GM18858 (cell line): ENCODE measurements at regions not wholly inside any gene's neighbourhood (a gene's known extent, or its start where the extent isn't known, plus 50 kb on each side); places are given as distances from the start of the nearest gene placed in this dataset.

ENCODE experiments used
- ATAC-seq: cut with Tn5 transposase; IDR thresholded peaks from one replicate; pipeline ENCODE4 v1.9.1; 2021; ENCODE audit not compliant: unreplicated experiment

DNA sequence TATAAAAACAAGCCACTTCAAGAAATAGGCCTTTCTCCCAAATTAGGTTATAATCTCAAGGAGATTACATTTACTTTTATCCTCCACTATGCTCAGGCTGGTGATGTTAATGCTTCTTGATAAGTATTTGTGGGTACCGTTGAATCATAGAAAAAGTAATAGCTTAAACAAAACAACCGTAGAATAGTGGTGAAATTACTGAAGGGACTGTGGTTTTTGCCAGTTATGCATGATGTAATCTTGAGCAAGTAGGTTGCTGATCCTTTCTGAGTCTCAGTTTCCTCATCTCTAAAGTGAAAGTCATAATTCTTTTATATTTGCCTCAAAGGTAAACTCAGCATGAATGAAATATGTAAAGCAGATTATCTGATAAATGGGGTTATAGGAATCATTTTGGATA lies 187.3 kb upstream of the JAG1 start:
- no peak for ATAC-seq

DNA sequence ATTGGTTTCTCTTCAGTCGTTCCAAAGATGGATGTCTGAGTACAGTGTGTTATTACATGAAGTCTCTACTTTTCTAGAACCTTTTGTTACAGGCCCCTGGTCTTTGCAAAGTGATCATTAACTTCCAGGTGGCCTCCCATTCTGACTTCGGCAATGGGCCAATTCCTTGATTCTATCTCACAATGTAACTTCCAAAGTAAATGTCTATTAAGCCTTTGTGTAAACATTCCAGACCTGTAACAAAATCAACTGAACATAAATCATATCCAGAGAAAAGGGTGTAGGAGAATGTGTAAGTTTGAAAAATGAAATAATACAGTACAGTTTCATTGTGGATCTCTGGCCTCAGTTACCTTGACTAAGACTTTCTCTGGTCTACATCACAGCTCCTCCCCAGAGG lies 187.8 kb upstream of the JAG1 start:
- ATAC-seq = no peak

DNA sequence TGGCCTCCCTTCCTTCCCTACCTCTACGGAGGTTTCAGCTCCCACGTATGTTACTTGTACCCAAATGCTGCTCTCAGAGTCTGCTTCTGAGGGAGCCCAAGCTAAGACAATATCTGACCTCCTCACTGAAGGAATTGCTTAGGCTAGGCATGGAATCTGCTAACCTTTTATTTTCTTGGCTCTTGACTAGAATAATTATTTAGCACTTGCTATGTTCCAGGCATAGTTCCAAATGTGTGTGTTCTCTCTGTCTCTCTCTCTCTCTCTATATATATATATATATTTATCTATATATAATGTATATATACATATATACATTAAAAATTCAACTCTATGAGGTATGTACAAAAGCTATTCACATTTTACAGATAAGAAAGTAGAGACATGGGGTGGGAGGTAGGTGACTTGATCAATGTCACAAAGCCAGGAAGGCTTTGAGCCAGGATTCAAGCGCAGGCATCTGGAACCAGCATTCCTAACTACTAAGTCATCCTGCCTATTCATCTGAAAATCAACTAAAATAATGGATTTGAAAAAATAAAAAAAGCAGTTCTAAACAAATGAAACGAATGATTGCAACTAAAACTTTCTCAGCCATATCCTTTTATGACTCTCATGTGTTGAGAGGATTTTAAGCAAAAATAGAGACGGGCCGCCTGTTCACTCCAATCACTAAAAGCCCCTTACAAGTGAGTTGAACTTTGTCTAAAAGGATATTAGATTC lies 189.7 kb upstream of the JAG1 start:
- ATAC-seq = no peak

DNA sequence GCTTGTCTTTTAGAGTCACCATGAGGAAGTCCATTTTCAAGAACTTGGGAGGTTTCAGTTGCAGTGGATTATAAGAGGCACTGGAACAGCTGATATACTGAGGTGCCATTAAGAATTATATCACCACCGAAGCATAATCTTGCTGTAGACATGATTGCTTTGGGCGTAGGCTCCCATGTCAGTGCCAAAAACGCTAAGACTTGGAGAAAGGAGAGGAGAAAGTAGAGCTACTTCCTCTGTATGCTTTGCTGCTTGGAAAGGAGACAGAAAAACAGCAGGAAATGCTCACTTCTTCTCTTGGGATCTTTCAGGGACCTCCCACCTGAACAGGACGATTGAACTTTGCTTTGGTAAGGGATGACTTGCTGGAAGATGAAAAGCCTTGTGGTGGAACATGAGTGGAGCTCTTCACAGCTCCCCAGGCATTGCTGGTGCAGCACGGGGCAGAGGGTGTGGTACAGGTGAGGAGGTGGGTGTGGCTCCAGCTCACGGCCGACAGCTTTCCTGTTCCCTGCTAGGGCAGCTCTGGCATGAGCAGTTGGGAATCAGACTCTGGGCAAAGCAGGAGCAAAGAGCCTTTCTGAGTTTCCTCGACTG lies 190.4 kb upstream of the JAG1 start:
- ATAC-seq = no peak

DNA sequence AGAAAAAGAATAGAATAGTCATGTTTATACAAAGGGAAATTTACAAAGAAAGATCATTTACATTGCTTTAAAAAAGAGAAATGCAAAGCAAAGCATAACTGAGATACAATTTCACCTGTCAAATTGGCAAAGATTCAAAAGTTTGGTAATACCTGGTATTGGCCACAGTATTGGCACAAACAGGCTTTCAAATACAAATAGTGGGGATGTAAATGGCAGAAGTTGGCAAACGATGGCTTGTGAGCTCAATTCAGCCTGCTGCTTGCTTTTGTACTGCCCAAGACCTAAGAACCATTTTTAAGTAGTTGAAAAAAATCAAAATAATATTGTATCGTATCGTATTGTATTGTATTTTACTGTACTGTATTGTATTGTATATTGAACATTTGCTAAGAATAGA lies 194.5 kb upstream of the JAG1 start:
- ATAC-seq = no peak

DNA sequence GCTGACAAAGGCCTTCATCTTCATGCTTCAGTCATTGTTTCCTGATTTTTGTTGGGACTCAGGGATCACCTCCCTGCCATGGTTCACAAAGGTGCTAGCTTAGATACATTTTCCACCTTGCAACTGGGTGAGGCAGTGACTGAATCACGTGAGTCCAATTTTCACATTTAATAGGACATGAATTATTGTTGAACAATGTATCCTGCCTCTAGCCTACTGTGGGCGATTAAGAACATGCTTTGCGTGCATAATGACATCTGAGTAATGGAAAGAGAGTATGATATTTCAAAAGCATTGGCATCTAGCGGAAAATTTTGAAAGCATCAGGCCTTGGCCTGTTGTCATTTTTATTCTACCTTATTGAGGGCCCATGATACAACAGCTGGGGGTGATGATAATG lies 199.2 kb upstream of the JAG1 start:
- no peak for ATAC-seq

DNA sequence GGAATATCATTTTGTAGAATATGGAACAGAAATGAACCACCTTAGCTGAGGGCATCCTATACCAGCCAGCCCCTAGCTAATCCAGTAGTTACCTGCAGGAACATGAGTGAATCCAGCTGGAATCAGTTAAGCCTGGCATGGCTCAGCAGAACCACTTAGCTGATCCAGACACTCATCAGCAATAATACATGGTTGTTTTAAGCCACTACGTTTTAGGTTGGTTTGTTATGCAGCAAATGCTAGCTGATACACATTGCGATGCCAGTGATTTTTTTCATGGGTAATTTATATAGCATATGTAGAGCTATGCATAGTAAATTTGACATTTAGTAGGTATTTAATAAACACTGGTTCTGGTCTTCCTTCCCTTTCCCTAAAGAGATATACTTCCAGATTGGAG lies 201.9 kb upstream of the JAG1 start:
- no peak for ATAC-seq

DNA sequence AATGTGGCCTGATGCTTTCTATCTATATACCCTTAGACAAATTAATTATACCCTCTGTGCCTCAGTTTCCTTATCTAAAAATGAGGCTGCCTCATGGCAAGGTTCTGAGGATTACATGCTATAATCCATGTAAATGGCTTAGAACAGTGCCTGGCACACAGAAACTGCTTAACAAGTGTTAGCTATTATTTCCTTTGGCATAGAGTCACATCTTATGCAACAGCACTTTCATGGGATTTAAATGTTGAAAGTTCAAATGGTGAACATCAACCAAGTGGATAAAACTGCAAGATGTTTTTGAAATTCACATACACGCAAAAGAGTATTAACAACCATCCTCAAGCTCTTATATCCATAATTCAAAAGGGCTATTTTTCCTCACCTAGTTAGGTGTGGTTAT lies 202.8 kb upstream of the JAG1 start:
- no peak for ATAC-seq

DNA sequence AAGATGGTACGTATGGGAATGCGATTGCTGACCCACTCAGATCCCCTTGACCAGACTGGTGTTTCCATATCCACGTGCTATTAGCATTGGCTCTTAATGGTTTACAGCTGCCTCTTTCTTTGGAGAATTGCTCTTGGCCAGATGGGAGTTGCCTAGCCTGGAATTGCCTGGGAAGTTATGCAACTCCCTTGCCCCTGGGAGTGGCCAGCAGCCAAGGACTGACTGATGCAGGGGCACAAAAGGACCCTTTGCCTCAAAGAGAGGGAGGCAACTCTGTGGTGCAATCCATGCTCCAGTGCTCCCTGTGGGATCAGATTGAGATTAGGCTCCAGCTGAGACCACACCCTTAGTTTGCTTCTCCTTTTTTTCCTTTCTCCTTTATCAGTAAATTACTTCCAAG lies 203.5 kb upstream of the JAG1 start:
- no peak for ATAC-seq

DNA sequence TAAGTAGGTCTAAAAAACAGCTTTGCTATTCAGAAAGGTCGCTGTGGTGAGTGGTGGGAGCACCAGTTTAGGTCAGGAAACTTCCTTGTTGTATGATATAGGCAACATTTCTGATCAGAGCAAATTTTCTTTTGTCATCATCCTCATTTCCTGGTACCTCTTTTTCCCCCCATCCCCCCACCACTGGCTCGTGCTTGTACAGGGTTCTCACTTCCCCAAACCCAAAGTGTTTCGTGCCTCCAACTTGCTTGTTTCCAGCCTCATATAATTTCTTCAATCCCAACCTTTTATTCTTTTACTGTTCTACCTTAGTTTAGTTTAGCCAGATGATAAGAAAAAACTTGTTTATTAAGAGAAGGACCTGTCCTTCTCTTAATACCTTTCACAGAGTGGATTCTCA lies 209.4 kb upstream of the JAG1 start:
- no peak for ATAC-seq

DNA sequence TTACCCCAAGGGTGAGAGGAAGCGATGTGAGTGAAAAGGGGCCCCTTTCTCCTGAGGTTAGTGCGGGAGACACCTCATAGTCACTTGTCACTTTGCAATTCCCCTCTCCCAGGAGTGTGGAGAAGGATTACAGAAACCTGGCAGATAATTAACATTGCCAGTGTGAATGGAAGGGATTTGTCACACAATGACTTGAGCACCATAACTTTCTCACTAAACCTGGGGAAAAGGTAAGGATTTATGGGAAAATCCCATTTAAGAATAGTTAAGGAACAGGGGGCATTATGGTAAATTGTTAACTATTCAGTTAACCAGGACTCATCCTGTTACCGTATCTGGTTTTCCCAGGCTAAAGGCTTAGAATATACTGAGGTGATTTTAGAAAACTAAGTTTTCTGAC lies 219.5 kb upstream of the JAG1 start:
- ATAC-seq = no peak

DNA sequence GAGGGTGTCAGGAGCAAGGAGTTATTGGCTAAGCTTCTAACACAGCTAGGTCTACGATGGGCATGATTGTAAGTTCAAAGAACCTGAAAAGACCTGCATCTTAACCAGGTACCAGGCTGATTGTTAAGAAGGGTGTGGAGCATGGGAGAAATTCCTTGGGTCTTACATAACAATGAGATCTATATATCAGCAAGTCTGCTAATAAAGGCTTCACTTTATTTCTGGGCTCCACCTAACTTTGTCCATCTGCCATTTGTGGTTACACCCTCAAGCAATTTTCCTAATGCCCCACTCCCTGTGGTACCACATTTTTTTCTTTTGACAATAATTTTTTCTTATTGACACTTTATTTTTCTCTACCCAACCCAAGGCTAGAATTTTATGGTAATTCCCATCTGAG lies 223.5 kb upstream of the JAG1 start:
- ATAC-seq = no peak

DNA sequence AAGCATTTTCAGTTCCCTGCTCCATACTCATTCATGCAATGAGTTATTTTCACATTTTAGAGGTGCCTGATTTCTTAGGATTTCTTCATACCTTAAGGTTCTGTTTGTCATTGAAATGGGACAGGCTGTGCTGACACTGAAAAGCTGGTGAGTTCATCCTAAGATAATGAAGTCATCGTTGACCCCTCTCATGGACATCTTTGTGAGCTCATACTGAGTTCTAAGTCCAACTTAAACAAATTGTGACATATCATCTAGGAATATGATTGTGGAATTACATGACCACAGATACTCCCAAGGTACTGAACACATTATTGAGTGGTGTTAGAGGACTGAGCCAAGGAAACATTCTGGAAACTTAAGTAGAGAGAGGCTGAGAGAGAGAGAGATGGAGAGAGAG lies 224.8 kb upstream of the JAG1 start:
- no peak for ATAC-seq

DNA sequence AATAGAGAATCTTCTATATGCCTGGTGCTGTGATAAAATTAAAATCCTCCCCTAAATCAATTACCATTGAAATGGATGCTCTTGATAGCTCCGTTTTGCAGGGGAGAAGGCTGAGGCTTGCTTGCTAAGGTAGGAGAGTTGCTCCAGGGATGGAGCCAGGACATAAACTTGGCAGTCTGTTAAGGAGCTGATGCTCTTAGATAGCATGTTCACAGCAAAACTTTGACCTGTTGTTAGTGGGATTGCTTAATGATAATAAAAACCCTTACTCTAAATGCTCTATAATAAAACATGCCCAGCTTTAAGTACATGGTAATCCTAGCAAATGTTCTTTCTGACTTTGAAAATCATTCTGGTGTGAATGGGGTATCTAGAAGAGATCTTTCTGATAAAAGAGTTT lies 228.4 kb upstream of the JAG1 start:
- no peak for ATAC-seq

DNA sequence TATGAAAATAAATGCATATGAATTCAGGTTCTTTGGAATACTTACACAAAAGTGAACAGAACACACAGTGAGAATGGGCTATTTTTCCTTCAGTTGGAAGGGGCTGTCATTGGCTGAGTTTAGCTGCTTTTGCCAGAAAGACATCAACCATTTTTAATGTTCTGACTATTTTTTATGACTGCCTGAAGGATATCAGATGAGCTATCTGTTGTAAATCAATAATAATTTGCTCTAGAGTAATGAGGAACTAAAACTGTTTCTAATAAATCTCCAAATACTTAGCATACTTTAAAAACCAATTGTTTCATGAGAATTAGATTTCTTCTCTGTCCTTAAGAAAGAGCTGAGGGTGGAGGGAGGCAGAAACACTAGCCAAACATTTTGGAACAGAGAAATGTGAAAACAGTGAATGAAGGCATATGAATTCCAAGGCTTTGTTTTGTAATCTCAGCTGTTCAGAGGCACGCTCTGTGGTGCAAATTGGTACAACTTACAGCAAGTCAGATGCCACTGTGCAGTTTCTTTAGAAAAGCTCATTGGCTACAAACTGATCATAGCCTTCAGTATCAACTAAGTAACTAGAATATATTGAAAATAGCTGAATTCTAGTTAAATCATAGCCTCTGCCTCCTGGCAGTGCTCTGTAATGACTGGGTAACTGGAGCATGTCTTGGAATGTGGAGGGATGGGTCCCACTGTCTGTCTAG lies 228.9 kb upstream of the JAG1 start:
- ATAC-seq = no peak

DNA sequence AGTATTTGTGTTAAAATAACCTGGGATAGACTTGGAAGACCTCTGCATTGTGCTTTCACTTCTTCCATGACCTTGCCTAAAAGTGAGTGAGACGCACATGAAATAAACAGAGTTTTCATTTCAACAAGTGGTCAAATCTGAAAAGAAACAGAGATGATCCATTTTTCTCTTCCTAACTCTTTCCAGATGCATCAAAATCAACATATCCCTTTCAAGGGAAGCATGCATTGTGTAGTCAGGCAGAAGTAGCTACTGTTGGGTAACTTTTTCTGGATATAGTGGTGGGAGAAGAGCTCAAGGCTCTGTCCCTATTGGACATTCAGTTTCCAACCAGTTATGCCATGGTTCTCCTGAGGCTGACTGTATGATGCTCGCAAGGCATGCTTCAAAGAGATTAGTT lies 233.0 kb upstream of the JAG1 start:
- ATAC-seq = no peak

DNA sequence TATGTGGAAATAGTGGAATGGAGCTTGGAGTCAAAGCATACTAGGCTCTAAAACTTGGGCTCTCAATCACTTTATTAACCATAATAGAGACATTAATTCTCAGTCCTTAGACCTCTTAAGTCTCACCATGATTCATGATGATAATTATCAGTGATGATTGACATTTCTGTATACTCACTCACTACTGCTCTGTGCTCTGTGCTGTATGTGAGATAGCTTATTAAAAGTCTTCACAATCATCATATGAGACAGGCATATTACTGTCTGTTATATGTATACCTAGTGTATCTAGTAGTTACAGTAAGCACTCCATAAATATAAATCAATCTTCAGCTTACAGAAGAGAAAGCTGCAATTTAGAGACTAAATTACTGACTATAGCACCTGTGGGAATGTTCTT lies 236.0 kb upstream of the JAG1 start:
- ATAC-seq = no peak

DNA sequence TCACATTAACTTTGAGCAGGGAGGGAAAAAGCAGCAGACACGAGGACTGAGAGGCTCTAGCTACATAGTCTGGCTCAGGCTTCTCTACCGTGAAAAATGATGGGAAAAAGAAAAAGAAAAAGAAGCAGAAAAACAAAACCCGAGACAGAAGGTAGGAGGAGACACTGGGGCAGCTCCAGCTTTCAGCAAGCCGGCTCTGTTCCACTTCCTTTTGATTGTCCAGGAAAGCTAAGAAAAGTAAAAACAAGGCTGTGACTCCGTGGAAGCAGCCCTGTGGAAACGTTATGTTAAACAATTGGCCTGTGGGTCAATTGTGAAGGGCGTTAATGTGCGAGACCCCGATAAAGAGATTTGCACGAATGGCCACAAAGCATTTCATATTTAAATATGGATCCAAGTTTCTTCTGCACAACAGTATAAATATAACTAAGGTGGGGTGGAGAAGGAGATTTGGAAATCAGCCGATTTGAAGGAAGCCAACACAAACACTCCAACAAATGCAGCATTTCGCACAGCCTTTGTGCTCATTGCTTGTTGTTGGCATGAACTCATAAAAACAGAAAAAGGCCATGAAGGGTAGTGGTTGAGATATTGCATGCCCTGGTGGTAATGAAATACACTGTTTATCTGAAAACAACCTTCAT lies 236.9 kb upstream of the JAG1 start:
- no peak for ATAC-seq

DNA sequence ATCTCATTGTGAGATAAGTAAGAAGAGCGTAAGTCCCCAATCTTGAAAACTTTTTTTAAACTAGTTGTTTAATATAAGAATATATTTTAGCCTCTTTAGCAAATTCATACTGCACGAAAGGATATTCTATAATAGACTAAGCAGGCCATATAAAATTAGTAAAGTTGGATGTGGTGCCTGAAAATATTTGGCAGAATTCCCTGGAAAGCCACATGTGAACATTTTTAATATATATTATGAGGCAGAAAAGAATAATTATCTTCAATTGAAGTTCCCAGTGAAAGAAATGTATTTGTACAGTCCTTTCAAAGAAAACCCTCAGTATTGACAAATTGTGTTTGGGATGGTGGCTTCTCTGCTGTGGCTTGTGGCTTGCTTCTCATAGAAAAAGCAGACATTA lies 237.5 kb upstream of the JAG1 start:
- no peak for ATAC-seq

DNA sequence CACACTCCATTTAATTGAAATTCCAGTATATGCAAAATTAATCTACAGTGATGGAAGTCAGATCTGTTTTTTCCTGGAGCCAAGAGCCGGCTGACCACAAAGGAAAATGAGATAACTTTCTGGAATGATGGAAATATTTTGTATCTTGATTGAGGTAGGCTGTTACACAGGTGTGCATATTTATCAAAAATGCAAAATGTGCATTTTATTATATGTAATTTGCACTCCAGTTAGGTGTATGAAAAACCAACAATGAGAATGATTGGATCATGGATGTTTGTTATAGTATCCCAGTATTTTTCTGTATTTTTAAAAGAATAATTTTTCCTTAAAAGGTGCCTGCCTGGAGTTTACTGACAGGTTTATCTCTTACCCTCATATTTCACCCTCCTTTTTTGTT lies 242.0 kb upstream of the JAG1 start:
- no peak for ATAC-seq

DNA sequence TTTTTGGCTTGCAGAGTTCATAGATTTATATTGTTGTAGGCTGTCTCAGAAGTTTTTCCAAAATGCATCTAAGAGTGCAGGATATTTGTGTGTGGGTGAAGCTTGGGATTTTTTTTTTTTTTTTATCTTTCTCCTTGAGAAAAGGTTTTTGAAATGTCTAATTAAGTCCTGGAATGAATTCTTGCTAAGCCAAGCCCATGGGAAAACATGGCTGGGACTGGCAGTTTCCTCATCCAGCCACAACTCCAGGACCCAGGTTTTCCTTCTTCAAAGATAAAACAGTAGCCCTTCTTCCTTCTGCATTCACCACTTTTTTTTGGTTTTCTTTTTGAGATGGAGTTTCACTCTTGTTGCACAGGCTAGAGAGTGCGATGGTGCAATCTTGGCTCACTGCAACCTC lies 242.5 kb upstream of the JAG1 start:
- no peak for ATAC-seq

DNA sequence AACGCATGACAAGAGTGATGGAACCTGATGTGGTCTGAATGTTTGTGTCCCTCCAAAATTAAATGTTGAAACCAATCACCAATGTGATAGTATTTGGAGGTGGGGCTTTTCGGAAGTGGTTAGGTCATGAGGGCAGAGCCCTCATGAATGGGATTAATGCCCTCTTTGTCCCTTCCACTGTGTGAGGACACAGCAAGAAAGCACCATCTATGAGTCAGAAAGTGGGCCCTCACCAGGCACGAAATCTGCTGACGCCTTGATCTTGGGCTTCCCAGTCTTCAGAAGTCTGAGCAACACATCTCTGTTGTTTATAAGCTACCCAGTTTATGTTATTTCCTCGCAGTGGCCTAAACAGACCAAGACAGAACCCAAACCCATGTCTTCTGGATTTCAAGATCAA lies 244.0 kb upstream of the JAG1 start:
- no peak for ATAC-seq
